Dendritic cell treated with granulocyte-macrophage colony-stimulating factor and Interleukin-4, amounts not matched to agents 40 ng/mL and 50 ng/mL, for 4 days (primary cell): ENCODE measurements at regions not wholly inside any gene's neighbourhood (a gene's known extent, or its start where the extent isn't known, plus 50 kb on each side); places are given as distances from the start of the nearest gene placed in this dataset.
"Not testable (repeated sequence)": the region's sequence is repeated elsewhere in the genome, so short reads cannot be mapped to it uniquely, and the experiment has no call there.

Experiments used
- H3K27ac Mint-ChIP-seq: one replicate; pipeline ENCODE4 v1.8.0; 2022; ENCODE audit warnings: mild to moderate bottlenecking, mixed read lengths
- H3K27me3 Mint-ChIP-seq: one replicate; pipeline ENCODE4 v1.8.0; 2022; ENCODE audit warnings: mild to moderate bottlenecking, mixed read lengths
- H3K36me3 Mint-ChIP-seq: one replicate; pipeline ENCODE4 v1.8.0; 2022; ENCODE audit warnings: low read depth, mixed read lengths
- H3K4me1 Mint-ChIP-seq: one replicate; pipeline ENCODE4 v1.8.0; 2022; ENCODE audit warnings: low read depth, mixed read lengths
- H3K4me3 Mint-ChIP-seq: one replicate; pipeline ENCODE4 v1.8.0; 2022; ENCODE audit warnings: mild to moderate bottlenecking, moderate library complexity, mixed read lengths
- H3K9me3 Mint-ChIP-seq: one replicate; pipeline ENCODE4 v1.8.0; 2022; ENCODE audit warnings: mixed read lengths
- intact Hi-C: fragments of 100-400 bp; cut with micrococcal nuclease; formaldehyde crosslinking; loops from one replicate; pipeline ENCODE4 v1.15.0; 2022

- H3K4me1 Mint-ChIP-seq, result no peaks in the 10 kb centered on the region
- no peak overlapping the region for H3K27ac Mint-ChIP-seq
- H3K36me3 Mint-ChIP-seq, result no peaks in the 10 kb centered on the region
- intact Hi-C loops, result no loop called here
- H3K4me3 Mint-ChIP-seq, result no peak overlapping the region
- no peaks in the 10 kb centered on the region for H3K27me3 Mint-ChIP-seq
- peaks cover 30% of the 10 kb centered on the region for H3K9me3 Mint-ChIP-seq
These were observed 529.6 kb downstream of the PIK3C3 start for GRCh38 chr18:42484648-42485047.

GRCh38 chr18:42486271-42486670 is 531.2 kb downstream of the PIK3C3 start:
- intact Hi-C loops, result no loop called here
- H3K9me3 Mint-ChIP-seq, result peaks cover 30% of the 10 kb centered on the region
- no peak overlapping the region for H3K27ac Mint-ChIP-seq
- no peaks in the 10 kb centered on the region for H3K36me3 Mint-ChIP-seq
- no peaks in the 10 kb centered on the region for H3K27me3 Mint-ChIP-seq
- H3K4me1 Mint-ChIP-seq, result no peaks in the 10 kb centered on the region
- no peak overlapping the region for H3K4me3 Mint-ChIP-seq

- intact Hi-C loops, result no loop called here
- no peaks in the 10 kb centered on the region for H3K9me3 Mint-ChIP-seq
- H3K4me1 Mint-ChIP-seq, result no peaks in the 10 kb centered on the region
- no peaks in the 10 kb centered on the region for H3K27me3 Mint-ChIP-seq
- H3K36me3 Mint-ChIP-seq, result no peaks in the 10 kb centered on the region
- no peak overlapping the region for H3K4me3 Mint-ChIP-seq
- H3K27ac Mint-ChIP-seq, result no peak overlapping the region
These were observed 553.8 kb downstream of the PIK3C3 start for GRCh38 chr18:42508683-42509296.

GRCh38 chr18:42509750-42510415 is 554.8 kb downstream of the PIK3C3 start:
- no peak overlapping the region for H3K27ac Mint-ChIP-seq
- no peaks in the 10 kb centered on the region for H3K36me3 Mint-ChIP-seq
- no peaks in the 10 kb centered on the region for H3K27me3 Mint-ChIP-seq
- no peak overlapping the region for H3K4me3 Mint-ChIP-seq
- no peaks in the 10 kb centered on the region for H3K9me3 Mint-ChIP-seq
- intact Hi-C loops, result no loop called here
- no peaks in the 10 kb centered on the region for H3K4me1 Mint-ChIP-seq

- no peak overlapping the region for H3K27ac Mint-ChIP-seq
- H3K27me3 Mint-ChIP-seq, result no peaks in the 10 kb centered on the region
- H3K9me3 Mint-ChIP-seq, result no peaks in the 10 kb centered on the region
- no peaks in the 10 kb centered on the region for H3K36me3 Mint-ChIP-seq
- intact Hi-C loops, result no loop called here
- no peaks in the 10 kb centered on the region for H3K4me1 Mint-ChIP-seq
- no peak overlapping the region for H3K4me3 Mint-ChIP-seq
These were observed 555.5 kb downstream of the PIK3C3 start for GRCh38 chr18:42510540-42510939.

GRCh38 chr18:42513441-42513840 is 558.4 kb downstream of the PIK3C3 start:
- Mint-ChIP-seq H3K27me3 (no peaks in the 10 kb centered on the region), H3K4me3 (no peak overlapping the region), H3K9me3 (no peaks in the 10 kb centered on the region), H3K4me1 (no peaks in the 10 kb centered on the region), H3K27ac (no peak overlapping the region), H3K36me3 (no peaks in the 10 kb centered on the region)
- intact Hi-C loops, result no loop called here

GRCh38 chr18:42514512-42514911 is 559.5 kb downstream of the PIK3C3 start:
- Mint-ChIP-seq H3K9me3 (no peaks in the 10 kb centered on the region), H3K36me3 (no peaks in the 10 kb centered on the region), H3K4me3 (no peak overlapping the region), H3K4me1 (no peaks in the 10 kb centered on the region), H3K27ac (no peak overlapping the region), H3K27me3 (no peaks in the 10 kb centered on the region)
- intact Hi-C loops, result no loop called here

GRCh38 chr18:42517896-42518295 is 562.9 kb downstream of the PIK3C3 start:
- H3K36me3 Mint-ChIP-seq, result no peaks in the 10 kb centered on the region
- no peaks in the 10 kb centered on the region for H3K27me3 Mint-ChIP-seq
- H3K27ac Mint-ChIP-seq, result no peak overlapping the region
- H3K4me3 Mint-ChIP-seq, result no peak overlapping the region
- H3K4me1 Mint-ChIP-seq, result no peaks in the 10 kb centered on the region
- H3K9me3 Mint-ChIP-seq, result no peaks in the 10 kb centered on the region
- intact Hi-C loops, result no loop called here

- H3K9me3 Mint-ChIP-seq, H3K27ac Mint-ChIP-seq, H3K36me3 Mint-ChIP-seq, H3K27me3 Mint-ChIP-seq, intact Hi-C loops, H3K4me3 Mint-ChIP-seq, H3K4me1 Mint-ChIP-seq: not testable (repeated sequence)
These were observed 563.3 kb downstream of the PIK3C3 start for GRCh38 chr18:42518331-42518730.

GRCh38 chr18:42520138-42520537 is 565.1 kb downstream of the PIK3C3 start:
- Mint-ChIP-seq H3K27me3 (no peaks in the 10 kb centered on the region), H3K4me1 (no peaks in the 10 kb centered on the region), H3K9me3 (no peaks in the 10 kb centered on the region), H3K27ac (no peak overlapping the region), H3K36me3 (no peaks in the 10 kb centered on the region), H3K4me3 (no peak overlapping the region)
- intact Hi-C loops, result no loop called here

GRCh38 chr18:42525905-42526304 is 570.9 kb downstream of the PIK3C3 start:
- no peaks in the 10 kb centered on the region for H3K9me3 Mint-ChIP-seq
- no peak overlapping the region for H3K4me3 Mint-ChIP-seq
- intact Hi-C loops, result no loop called here
- H3K36me3 Mint-ChIP-seq, result no peaks in the 10 kb centered on the region
- no peak overlapping the region for H3K27ac Mint-ChIP-seq
- H3K4me1 Mint-ChIP-seq, result no peaks in the 10 kb centered on the region
- H3K27me3 Mint-ChIP-seq, result no peaks in the 10 kb centered on the region

- H3K36me3 Mint-ChIP-seq, result no peaks in the 10 kb centered on the region
- intact Hi-C loops, result no loop called here
- H3K4me3 Mint-ChIP-seq, result no peak overlapping the region
- no peaks in the 10 kb centered on the region for H3K9me3 Mint-ChIP-seq
- no peaks in the 10 kb centered on the region for H3K27me3 Mint-ChIP-seq
- H3K27ac Mint-ChIP-seq, result no peak overlapping the region
- H3K4me1 Mint-ChIP-seq, result no peaks in the 10 kb centered on the region
These were observed 572.7 kb downstream of the PIK3C3 start for GRCh38 chr18:42527766-42528165.

- intact Hi-C loops, result no loop called here
- Mint-ChIP-seq H3K4me1 (no peaks in the 10 kb centered on the region), H3K9me3 (no peaks in the 10 kb centered on the region), H3K27me3 (no peaks in the 10 kb centered on the region), H3K27ac (no peak overlapping the region), H3K36me3 (no peaks in the 10 kb centered on the region), H3K4me3 (no peak overlapping the region)
These were observed 575.2 kb downstream of the PIK3C3 start for GRCh38 chr18:42530276-42530675.

GRCh38 chr18:42532119-42532518 is 577.1 kb downstream of the PIK3C3 start:
- Mint-ChIP-seq H3K4me3 (no peak overlapping the region), H3K4me1 (no peaks in the 10 kb centered on the region), H3K27ac (no peak overlapping the region), H3K36me3 (no peaks in the 10 kb centered on the region), H3K9me3 (no peaks in the 10 kb centered on the region), H3K27me3 (no peaks in the 10 kb centered on the region)
- intact Hi-C loops, result no loop called here

GRCh38 chr18:42533009-42533575 is 578.1 kb downstream of the PIK3C3 start:
- Mint-ChIP-seq H3K36me3 (no peaks in the 10 kb centered on the region), H3K4me1 (no peaks in the 10 kb centered on the region), H3K9me3 (no peaks in the 10 kb centered on the region), H3K27ac (no peak overlapping the region), H3K27me3 (no peaks in the 10 kb centered on the region), H3K4me3 (no peak overlapping the region)
- intact Hi-C loops, result no loop called here
